GM19240 (cell line): ENCODE measurements at regions not wholly inside any gene's neighbourhood (a gene's known extent, or its start where the extent isn't known, plus 50 kb on each side); places are given as distances from the start of the nearest gene placed in this dataset.
"Not testable (repeated sequence)": the region's sequence is repeated elsewhere in the genome, so short reads cannot be mapped to it uniquely, and the experiment has no call there.

ENCODE experiments used
- DNase-seq: peaks from one replicate; pipeline ENCODE4 v3.0.0; 2011; ENCODE audit warnings: low spot score; ENCODE audit not compliant: insufficient read length

GRCh38 chr11:45388472-45388871 is 102.3 kb upstream of the SYT13 start:
- no peak for DNase-seq

- not testable (repeated sequence) for DNase-seq
Measured at GRCh38 chr11:45387885-45388284, 101.7 kb upstream of the SYT13 start.

- no peak for DNase-seq
Measured at GRCh38 chr11:45386972-45387371, 100.8 kb upstream of the SYT13 start.

GRCh38 chr11:45385844-45386243 is 99.7 kb upstream of the SYT13 start:
- no peak for DNase-seq

- DNase-seq = no peak
Measured at GRCh38 chr11:45385423-45385822, 99.3 kb upstream of the SYT13 start.

- no peak for DNase-seq
Measured at GRCh38 chr11:45384711-45385241, 98.6 kb upstream of the SYT13 start.

GRCh38 chr11:45384016-45384415 is 97.9 kb upstream of the SYT13 start:
- no peak for DNase-seq

GRCh38 chr11:45383224-45383623 is 97.1 kb upstream of the SYT13 start:
- no peak for DNase-seq

GRCh38 chr11:45382133-45382878 is 96.2 kb upstream of the SYT13 start:
- no peak for DNase-seq

- DNase-seq = no peak
Measured at GRCh38 chr11:45379162-45379863, 93.2 kb upstream of the SYT13 start.

- DNase-seq = no peak
Measured at GRCh38 chr11:45378516-45378915, 92.4 kb upstream of the SYT13 start.

GRCh38 chr11:45374653-45375059 is 88.5 kb upstream of the SYT13 start:
- no peak for DNase-seq

GRCh38 chr11:45374130-45374529 is 88.0 kb upstream of the SYT13 start:
- no peak for DNase-seq

- no peak for DNase-seq
Measured at GRCh38 chr11:45373506-45374035, 87.4 kb upstream of the SYT13 start.

- DNase-seq = not testable (repeated sequence)
Measured at GRCh38 chr11:45372414-45372813, 86.3 kb upstream of the SYT13 start.

- peak; percentile 33 for DNase-seq
Measured at GRCh38 chr11:45371251-45372115, 85.3 kb upstream of the SYT13 start.

- no peak for DNase-seq
Measured at GRCh38 chr11:45369313-45369712, 83.2 kb upstream of the SYT13 start.

GRCh38 chr11:45368697-45369096 is 82.6 kb upstream of the SYT13 start:
- no peak for DNase-seq

GRCh38 chr11:45366619-45367190 is 80.6 kb upstream of the SYT13 start:
- no peak for DNase-seq

- DNase-seq = no peak
Measured at GRCh38 chr11:45365961-45366618, 79.9 kb upstream of the SYT13 start.

- no peak for DNase-seq
Measured at GRCh38 chr11:45362636-45363035, 76.5 kb upstream of the SYT13 start.
